H1 (cell line): ENCODE measurements at regions not wholly inside any gene's neighbourhood (a gene's known extent, or its start where the extent isn't known, plus 50 kb on each side); places are given as distances from the start of the nearest gene placed in this dataset.
"Not testable (repeated sequence)": the region's sequence is repeated elsewhere in the genome, so short reads cannot be mapped to it uniquely, and the experiment has no call there.

Source experiments
- CTCF ChIA-PET: fragments of 300-600 bp; sonication (Branson Sonifier 250); formaldehyde crosslinking; loops from one replicate; lab custom pipeline; 2021; ENCODE audit not compliant: partially characterized antibody; lab: Charles Lee
- POLR2A ChIA-PET: fragments of 300-600 bp; sonication (Branson Sonifier 250); formaldehyde crosslinking; loops from one replicate; lab custom pipeline; 2021; ENCODE audit warnings: inconsistent platforms; ENCODE audit not compliant: partially characterized antibody; lab: Charles Lee
- DNase-seq, 2 experiments: peaks; one replicate each; pipeline versions ENCODE4 v3.0.0 to v3.0.0-alpha.2; 2010 to 2022; ENCODE audit warnings: low spot score in 2 of 2, low read depth in 1 of 2, mixed read lengths in 1 of 2
- FAIRE-seq: peaks from 2 replicates; lab custom pipeline; 2011; peaks lifted over from hg19 to GRCh38; lab: Jason Lieb, UNC
- H2AFZ ChIP-seq: 2 replicates; pipeline ENCODE4 v1.8.1; 2012; ENCODE audit warnings: low read length, inconsistent platforms
- H2AK5ac ChIP-seq: 2 replicates; pipeline ENCODE4 v1.6.1; 2013; ENCODE audit warnings: low read depth, low read length
- H2BK120ac ChIP-seq: replicated peaks from 2 replicates; pipeline ENCODE3; 2013; ENCODE audit warnings: low read depth, low read length, inconsistent platforms
- H2BK12ac ChIP-seq: 2 replicates; pipeline ENCODE4 v1.6.1; 2013; ENCODE audit warnings: low read depth, low read length
- H2BK15ac ChIP-seq: 2 replicates; pipeline ENCODE4 v1.6.1; 2013; ENCODE audit warnings: low read length
- H2BK20ac ChIP-seq: 2 replicates; pipeline ENCODE4 v1.6.1; 2013; ENCODE audit warnings: low read length
- H2BK5ac ChIP-seq: 2 replicates; pipeline ENCODE4 v1.6.1; 2013; ENCODE audit warnings: low read depth, low read length
- H3K14ac ChIP-seq: 2 replicates; pipeline ENCODE4 v1.6.1; 2013; ENCODE audit warnings: inconsistent platforms; ENCODE audit not compliant: insufficient read length
- H3K18ac ChIP-seq: 2 replicates; pipeline ENCODE4 v1.6.1; 2013; ENCODE audit warnings: low read length; ENCODE audit errors: extremely low read depth
- H3K23ac ChIP-seq: 2 replicates; pipeline ENCODE4 v1.6.1; 2013; ENCODE audit warnings: inconsistent platforms; ENCODE audit not compliant: insufficient read length
- H3K23me2 ChIP-seq: 2 replicates; pipeline ENCODE4 v1.6.1; 2013; ENCODE audit warnings: low read depth, low read length
- H3K27ac ChIP-seq: 2 replicates; pipeline ENCODE4 v1.6.1; 2011; ENCODE audit warnings: low read depth, low read length, inconsistent platforms
- H3K27me3 ChIP-seq, 4 experiments: replicated peaks in 1 of 4; 1 replicate in 1 of 4; 2 replicates in 3 of 4; pipeline versions ENCODE4 v1.6.1 to v1.8.1; 2011 to 2013; ENCODE audit warnings: low read length in 3 of 4, mild to moderate bottlenecking in 3 of 4, inconsistent platforms in 2 of 4, mixed read lengths in 2 of 4, moderate library complexity in 1 of 4; ENCODE audit not compliant: control insufficient read depth in 3 of 4, insufficient read depth in 3 of 4; ENCODE audit errors: extremely low read depth in 1 of 4
- H3K36me3 ChIP-seq, 4 experiments: 2 replicates each; pipeline versions ENCODE4 v1.6.1 to v1.8.1; 2011 to 2013; ENCODE audit warnings: mild to moderate bottlenecking in 4 of 4, low read length in 3 of 4, moderate library complexity in 2 of 4, control low read depth in 1 of 4, inconsistent platforms in 1 of 4; ENCODE audit not compliant: insufficient read depth in 4 of 4, control insufficient read depth in 2 of 4
- H3K4ac ChIP-seq: replicated peaks from 2 replicates; pipeline ENCODE3; 2013; ENCODE audit warnings: low read length, low read depth, mixed read lengths, inconsistent platforms; ENCODE audit not compliant: insufficient read length
- H3K4me1 ChIP-seq, 4 experiments: replicated peaks in 1 of 4; 1 replicate in 1 of 4; 2 replicates in 3 of 4; pipeline versions ENCODE4 v1.6.1 to v1.8.1; 2011 to 2013; ENCODE audit warnings: low read length in 3 of 4, inconsistent platforms in 2 of 4, mixed read lengths in 1 of 4; ENCODE audit not compliant: insufficient read depth in 4 of 4, control insufficient read depth in 3 of 4
- H3K4me2 ChIP-seq, 2 experiments: 2 replicates each; pipeline versions ENCODE4 v1.6.1 to v1.8.1; 2011 to 2013; ENCODE audit warnings: low read depth in 2 of 2, low read length in 2 of 2, control low read depth in 1 of 2, inconsistent platforms in 1 of 2, mild to moderate bottlenecking in 1 of 2; ENCODE audit not compliant: insufficient read depth in 1 of 2
- H3K4me3 ChIP-seq, 4 experiments: fragments of 200-600, 300-600 bp in 1 of 4; sonication (generic), shearing (Covaris generic), sonication (Bioruptor Twin) in 1 of 4; 2 replicates each; pipeline versions ENCODE4 v1.5.1 to v1.8.1; 2011 to 2016; ENCODE audit warnings: low read length in 4 of 4, low read depth in 3 of 4, control low read depth in 2 of 4, inconsistent platforms in 2 of 4, mild to moderate bottlenecking in 2 of 4, mixed read lengths in 1 of 4, moderate library complexity in 1 of 4; ENCODE audit not compliant: insufficient read depth in 2 of 4; ENCODE audit errors: extremely low read depth in 1 of 4
- H3K56ac ChIP-seq: replicated peaks from 2 replicates; pipeline ENCODE3; 2013; ENCODE audit warnings: low read depth, mild to moderate bottlenecking, mixed read lengths, low read length, inconsistent platforms; ENCODE audit not compliant: insufficient read length
- H3K79me1 ChIP-seq: 2 replicates; pipeline ENCODE4 v1.6.1; 2013; ENCODE audit warnings: low read depth, low read length, control low read depth
- H3K79me2 ChIP-seq, 2 experiments: 2 replicates each; pipeline versions ENCODE4 v1.6.1 to v1.8.1; 2012 to 2013; ENCODE audit warnings: low read length in 2 of 2, mild to moderate bottlenecking in 2 of 2, inconsistent platforms in 1 of 2; ENCODE audit not compliant: insufficient read depth in 2 of 2, control insufficient read depth in 1 of 2
- H3K9ac ChIP-seq, 4 experiments: replicated peaks in 1 of 4; 1 replicate in 1 of 4; 2 replicates in 3 of 4; pipeline versions ENCODE4 v1.6.1 to v1.8.1; 2011 to 2013; ENCODE audit warnings: low read depth in 3 of 4, low read length in 3 of 4, control low read depth in 2 of 4, mild to moderate bottlenecking in 2 of 4, moderate library complexity in 2 of 4, inconsistent platforms in 1 of 4; ENCODE audit errors: extremely low read depth in 1 of 4
- H3K9me3 ChIP-seq, 2 experiments: 2 replicates each; pipeline versions ENCODE4 v1.6.1 to v1.8.1; 2012 to 2013; ENCODE audit warnings: mild to moderate bottlenecking in 2 of 2, moderate library complexity in 2 of 2, control low read depth in 1 of 2, inconsistent platforms in 1 of 2, low read depth in 1 of 2, low read length in 1 of 2, mixed read lengths in 1 of 2; ENCODE audit not compliant: insufficient read depth in 2 of 2
- H4K20me1 ChIP-seq, 2 experiments: replicated peaks in 1 of 2; 2 replicates each; pipeline versions ENCODE3 to v1.8.1; 2011 to 2013; ENCODE audit warnings: inconsistent platforms in 2 of 2, low read length in 2 of 2, mild to moderate bottlenecking in 1 of 2; ENCODE audit not compliant: insufficient read depth in 2 of 2, control insufficient read depth in 1 of 2
- H4K5ac ChIP-seq: 2 replicates; pipeline ENCODE4 v1.6.1; 2013; ENCODE audit warnings: low read length, low read depth, mixed read lengths, inconsistent platforms; ENCODE audit not compliant: insufficient read length
- H4K8ac ChIP-seq: 2 replicates; pipeline ENCODE4 v1.8.0; 2013; ENCODE audit warnings: mild to moderate bottlenecking, moderate library complexity, low read length, inconsistent platforms; ENCODE audit not compliant: insufficient read depth; ENCODE audit errors: extremely low read depth
- H4K91ac ChIP-seq: replicated peaks from 2 replicates; pipeline ENCODE3; 2013; ENCODE audit warnings: low read length, mixed read lengths, inconsistent platforms; ENCODE audit not compliant: insufficient read length
- WGBS, 2 experiments: shearing (Covaris generic) in 1 of 2; methylation state at CpG; one replicate each; pipeline versions ENCODE4 v1.1.6 to v1.1.7; 2013 to 2015; ENCODE audit warnings: low lambda C conversion rate in 2 of 2, mixed read lengths in 2 of 2, inconsistent platforms in 1 of 2, low coverage in 1 of 2, missing lambda C conversion rate in 1 of 2; ENCODE audit not compliant: insufficient replicate concordance in 2 of 2, insufficient coverage in 1 of 2, insufficient read length in 1 of 2; ENCODE audit errors: extremely low coverage in 1 of 2, missing lambda C conversion rate in 1 of 2; 5-methylcytosine and 5-hydroxymethylcytosine counted together

GRCh38 chr12:37540581-37540980 is 776.0 kb upstream of the ALG10B start:
- H4K91ac ChIP-seq, H2BK12ac ChIP-seq, H2BK15ac ChIP-seq, H3K56ac ChIP-seq, H3K14ac ChIP-seq, FAIRE-seq, H3K79me1 ChIP-seq, H4K5ac ChIP-seq, POLR2A ChIA-PET, H3K18ac ChIP-seq, H2BK120ac ChIP-seq, H3K27ac ChIP-seq, DNase-seq, H2AK5ac ChIP-seq, H2AFZ ChIP-seq, CTCF ChIA-PET, H3K36me3 ChIP-seq, H2BK20ac ChIP-seq, H3K9ac ChIP-seq, H3K4ac ChIP-seq, H3K23ac ChIP-seq, H3K4me1 ChIP-seq, H4K20me1 ChIP-seq, H3K27me3 ChIP-seq, H2BK5ac ChIP-seq, H4K8ac ChIP-seq, H3K23me2 ChIP-seq, H3K79me2 ChIP-seq, H3K4me2 ChIP-seq, H3K4me3 ChIP-seq: not testable (repeated sequence)
- WGBS, 2 experiments = 91% methylated on average over 8 of the region's 9 CpGs; no CpG with 5 or more reads in 1 of the 2 experiments
- peaks cover 27 to 68% of the 10 kb centered on the region in 2 experiments for H3K9me3 ChIP-seq
